HFF-Myc (cell line): ENCODE measurements at regions not wholly inside any gene's neighbourhood (a gene's known extent, or its start where the extent isn't known, plus 50 kb on each side); places are given as distances from the start of the nearest gene placed in this dataset.

Source experiments
- DNase-seq: peaks from one replicate; pipeline ENCODE4 v3.0.0-alpha.2; 2011; ENCODE audit warnings: low read depth; ENCODE audit errors: extremely low read depth
- H3K4me3 ChIP-seq: replicated peaks from 2 replicates; pipeline ENCODE4 v1.5.1; 2011; ENCODE audit warnings: low read depth, mild to moderate bottlenecking, control low read depth, low read length
- TF ChIP-seq, protein P1 (sequence below): IDR thresholded peaks from 2 replicates; pipeline ENCODE4 v1.5.1; 2012; ENCODE audit warnings: mild to moderate bottlenecking, low read depth, low read length, control low read depth; ENCODE audit errors: missing control alignments

DNA sequence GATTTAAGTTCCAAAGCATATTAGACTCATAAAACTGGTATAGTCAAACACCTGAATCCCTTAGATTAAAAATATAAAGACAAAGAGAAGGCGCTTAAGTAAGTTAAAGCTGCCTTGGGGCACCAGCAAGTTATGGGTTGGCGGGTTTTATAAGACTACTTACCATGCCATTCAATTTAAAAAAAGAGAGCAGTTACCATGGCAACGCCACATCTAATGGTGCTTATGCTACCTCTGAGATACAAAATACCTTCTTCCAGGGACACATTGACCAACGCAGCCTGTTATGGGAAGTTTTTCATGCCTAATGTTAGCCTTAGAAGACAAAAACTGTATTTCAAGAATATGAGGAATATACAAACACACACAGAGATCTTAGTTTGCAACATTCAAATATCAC, 713.6 kb downstream of the RNF144B start:
- no peak for DNase-seq
- H3K4me3 ChIP-seq = no peak overlapping the region
- TF ChIP-seq, protein P1, sequence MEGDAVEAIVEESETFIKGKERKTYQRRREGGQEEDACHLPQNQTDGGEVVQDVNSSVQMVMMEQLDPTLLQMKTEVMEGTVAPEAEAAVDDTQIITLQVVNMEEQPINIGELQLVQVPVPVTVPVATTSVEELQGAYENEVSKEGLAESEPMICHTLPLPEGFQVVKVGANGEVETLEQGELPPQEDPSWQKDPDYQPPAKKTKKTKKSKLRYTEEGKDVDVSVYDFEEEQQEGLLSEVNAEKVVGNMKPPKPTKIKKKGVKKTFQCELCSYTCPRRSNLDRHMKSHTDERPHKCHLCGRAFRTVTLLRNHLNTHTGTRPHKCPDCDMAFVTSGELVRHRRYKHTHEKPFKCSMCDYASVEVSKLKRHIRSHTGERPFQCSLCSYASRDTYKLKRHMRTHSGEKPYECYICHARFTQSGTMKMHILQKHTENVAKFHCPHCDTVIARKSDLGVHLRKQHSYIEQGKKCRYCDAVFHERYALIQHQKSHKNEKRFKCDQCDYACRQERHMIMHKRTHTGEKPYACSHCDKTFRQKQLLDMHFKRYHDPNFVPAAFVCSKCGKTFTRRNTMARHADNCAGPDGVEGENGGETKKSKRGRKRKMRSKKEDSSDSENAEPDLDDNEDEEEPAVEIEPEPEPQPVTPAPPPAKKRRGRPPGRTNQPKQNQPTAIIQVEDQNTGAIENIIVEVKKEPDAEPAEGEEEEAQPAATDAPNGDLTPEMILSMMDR = no peak

DNA sequence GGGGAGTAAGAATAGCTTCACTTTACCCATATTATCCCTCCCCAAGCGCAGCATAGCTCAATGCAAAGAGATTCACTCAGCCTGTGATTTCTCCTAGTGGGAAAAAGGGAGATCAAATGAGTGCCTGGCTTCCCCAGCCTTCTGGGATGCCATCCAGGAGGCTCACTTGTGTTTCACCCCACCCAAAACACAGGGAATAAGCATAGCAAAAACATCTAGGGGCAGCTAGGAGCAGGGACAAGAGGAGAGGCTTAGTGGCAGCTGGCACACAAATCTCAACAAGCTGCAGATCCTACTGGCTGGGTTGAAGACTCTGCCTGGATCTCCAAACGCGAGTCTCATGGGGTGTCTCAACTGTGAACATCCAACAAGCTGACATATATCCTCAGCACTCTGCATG, 715.8 kb downstream of the RNF144B start:
- TF ChIP-seq, protein P1 = no peak
- DNase-seq = no peak
- H3K4me3 ChIP-seq = no peak overlapping the region

DNA sequence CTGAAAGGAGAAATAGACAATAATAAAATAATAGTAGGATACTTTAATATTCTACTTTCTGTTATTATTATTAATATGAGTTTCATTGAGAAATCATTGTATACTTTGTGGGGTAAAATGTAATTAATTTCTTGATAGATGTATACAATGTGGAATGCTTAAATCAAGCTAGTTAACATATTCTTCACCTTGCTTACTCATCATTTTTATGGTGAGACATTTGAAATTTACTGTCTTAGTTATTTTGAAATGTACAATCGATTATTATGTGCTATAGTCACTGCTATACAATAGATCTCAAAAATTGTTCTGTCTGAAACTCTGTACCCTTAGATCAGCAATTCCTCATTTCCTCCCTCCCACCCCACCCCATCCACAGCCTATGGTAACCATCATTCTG, 720.3 kb downstream of the RNF144B start:
- TF ChIP-seq, protein P1 = no peak
- H3K4me3 ChIP-seq = no peak overlapping the region
- no peak for DNase-seq

DNA sequence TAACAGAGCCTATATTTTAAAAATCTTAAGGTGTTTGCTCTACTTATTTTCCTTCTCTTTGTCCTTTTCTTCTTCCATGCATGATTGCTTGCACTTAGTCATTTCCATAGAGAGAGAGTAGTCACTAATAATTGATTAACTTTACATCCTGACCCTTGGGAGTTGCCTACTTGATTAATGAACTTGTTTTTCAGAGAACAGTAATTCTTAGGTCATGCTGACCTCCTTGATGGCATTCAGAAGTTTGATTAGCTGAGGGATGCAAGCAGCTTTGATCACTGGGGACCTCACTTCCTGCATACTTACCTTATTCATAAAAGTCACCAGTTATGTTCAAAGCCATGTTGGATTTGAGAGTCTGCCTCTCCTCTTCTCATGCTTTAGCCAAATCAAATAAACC, 715.6 kb upstream of the ID4 start:
- no peak overlapping the region for H3K4me3 ChIP-seq
- no peak for DNase-seq
- TF ChIP-seq, protein P1 = no peak

DNA sequence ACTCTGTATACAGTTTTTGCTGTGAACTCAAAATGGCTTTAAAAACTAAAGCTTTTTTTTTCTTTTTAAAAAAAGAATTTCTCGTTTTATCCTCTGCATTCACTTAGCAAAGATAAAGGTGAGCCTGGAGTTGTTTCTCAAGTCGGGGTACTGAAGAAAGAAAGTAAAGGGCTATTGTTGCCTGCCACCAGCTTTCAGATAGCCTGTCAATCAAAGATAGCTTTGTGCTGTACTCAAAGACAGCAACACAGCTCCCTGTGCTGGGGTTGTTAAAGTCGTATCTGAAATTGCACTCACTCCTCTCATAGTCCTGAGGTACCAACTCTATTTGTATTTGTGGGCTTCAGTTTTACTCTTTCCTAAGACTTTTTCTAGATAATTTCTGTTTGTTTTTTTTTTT, 710.1 kb upstream of the ID4 start:
- DNase-seq = no peak
- H3K4me3 ChIP-seq = no peak overlapping the region
- TF ChIP-seq, protein P1 = no peak

DNA sequence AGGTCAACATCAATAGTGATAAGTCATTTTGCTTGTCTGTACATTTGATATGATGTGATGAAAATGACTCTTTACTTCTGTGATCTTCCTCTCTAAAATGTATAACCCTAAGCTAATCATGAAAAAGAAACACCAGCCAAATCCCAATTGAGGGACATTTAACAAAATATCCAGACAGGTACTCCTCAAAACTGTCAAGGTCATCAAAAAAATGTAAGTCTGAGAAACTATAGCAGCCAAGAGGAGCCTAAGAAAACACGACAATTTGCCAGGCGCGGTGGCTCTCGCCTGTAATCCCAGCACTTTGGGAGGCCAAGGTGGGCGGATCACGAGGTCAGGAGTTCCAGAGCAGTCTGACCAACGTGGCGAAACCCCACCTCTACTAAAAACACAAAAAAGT, 708.5 kb upstream of the ID4 start:
- TF ChIP-seq, protein P1 = no peak
- no peak overlapping the region for H3K4me3 ChIP-seq
- DNase-seq = no peak

DNA sequence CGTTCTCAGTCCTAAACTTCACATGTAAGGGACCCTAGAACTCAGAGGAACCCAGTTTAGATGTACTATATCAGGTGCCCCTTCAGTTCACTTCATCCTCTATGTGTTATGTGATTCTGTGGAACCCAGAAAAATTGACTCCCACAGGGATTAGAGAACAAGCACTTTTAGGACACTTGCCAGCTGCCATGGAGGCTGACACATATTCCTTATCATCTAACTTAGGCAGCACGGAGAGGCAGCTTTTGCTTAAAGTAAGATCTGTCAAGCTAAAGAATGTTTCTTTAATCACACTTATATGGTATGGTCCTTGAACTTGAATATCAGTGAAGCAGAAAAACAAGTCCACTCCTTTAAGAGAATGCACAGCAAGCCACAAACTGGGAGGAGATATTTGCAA, 701.5 kb upstream of the ID4 start:
- TF ChIP-seq, protein P1 = no peak
- DNase-seq = no peak
- H3K4me3 ChIP-seq = no peak overlapping the region
